Psoas muscle (tissue), 7 donors: ENCODE measurements at regions not wholly inside any gene's neighbourhood (a gene's known extent, or its start where the extent isn't known, plus 50 kb on each side); places are given as distances from the start of the nearest gene placed in this dataset.

Experiments
- ATAC-seq, 4 donors: fragments of 200-7000 bp; cut with Tn5 transposase; one replicate each; pipeline ENCODE4 v1.9.1; 2020; ENCODE audit warnings: moderate library complexity in 3 of 4, mild to moderate bottlenecking in 2 of 4
- DNase-seq, 2 donors: peaks; one replicate each; pipeline ENCODE4 v3.0.0-alpha.2; 2020
- H3K27ac ChIP-seq: fragments of 200-600 bp; one replicate; pipeline ENCODE4 v1.8.0; 2022
- H3K27me3 ChIP-seq, 3 donors: fragments of 200-600 bp in 1 of 3; one replicate each; pipeline versions ENCODE4 v1.6.1 to v1.8.0; 2013 to 2022; ENCODE audit warnings: low read length in 2 of 3, mild to moderate bottlenecking in 2 of 3, moderate library complexity in 1 of 3; ENCODE audit not compliant: insufficient read depth in 3 of 3
- H3K36me3 ChIP-seq, 2 donors: fragments of 200-600 bp in 1 of 2; one replicate each; pipeline versions ENCODE4 v1.6.1 to v1.8.0; 2013 to 2022; ENCODE audit warnings: low read depth in 1 of 2, mild to moderate bottlenecking in 1 of 2, moderate library complexity in 1 of 2; ENCODE audit not compliant: insufficient read depth in 1 of 2
- H3K4me1 ChIP-seq: fragments of 200-600 bp; one replicate; pipeline ENCODE4 v1.8.0; 2022
- H3K4me3 ChIP-seq: fragments of 200-600 bp; one replicate; pipeline ENCODE4 v1.8.0; 2022; ENCODE audit warnings: mild to moderate bottlenecking
- H3K9me3 ChIP-seq: fragments of 200-600 bp; one replicate; pipeline ENCODE4 v1.8.0; 2022
- WGBS, 3 donors: extraction: QIAGEN DNeasy Blood & Tissue Kit; methylation state at CpG; one replicate each; pipeline versions ENCODE4 v1.1.6 to v1.1.7; 2013; 5-methylcytosine and 5-hydroxymethylcytosine counted together
- intact Hi-C, 2 donors: fragments of 100-400 bp; cut with DNase I; formaldehyde crosslinking; loops; one replicate each; pipeline versions ENCODE4 v1.11.0 to v1.14.2; 2022
- TF ChIP-seq, protein P1 (sequence below): fragments of 200-600 bp; IDR thresholded peaks from one replicate; pipeline ENCODE4 v1.8.0; 2022; ENCODE audit warnings: antibody characterized with exemption
- donor health status: healthy with polysubstance abuse.
- donor health status: DM: no; HTN: no; CAD: no; lungs with moderate emphysema.
- donor health status: Bipolar disorder and iron deficiency.
- donor health status: healthy.
- donor health status: DM: yes; HTN: yes; CAD: no.
- donor health status: DM: no; HTN: no; CAD: no.
- donor health status: DM: yes; HTN: yes; CAD: no.

DNA sequence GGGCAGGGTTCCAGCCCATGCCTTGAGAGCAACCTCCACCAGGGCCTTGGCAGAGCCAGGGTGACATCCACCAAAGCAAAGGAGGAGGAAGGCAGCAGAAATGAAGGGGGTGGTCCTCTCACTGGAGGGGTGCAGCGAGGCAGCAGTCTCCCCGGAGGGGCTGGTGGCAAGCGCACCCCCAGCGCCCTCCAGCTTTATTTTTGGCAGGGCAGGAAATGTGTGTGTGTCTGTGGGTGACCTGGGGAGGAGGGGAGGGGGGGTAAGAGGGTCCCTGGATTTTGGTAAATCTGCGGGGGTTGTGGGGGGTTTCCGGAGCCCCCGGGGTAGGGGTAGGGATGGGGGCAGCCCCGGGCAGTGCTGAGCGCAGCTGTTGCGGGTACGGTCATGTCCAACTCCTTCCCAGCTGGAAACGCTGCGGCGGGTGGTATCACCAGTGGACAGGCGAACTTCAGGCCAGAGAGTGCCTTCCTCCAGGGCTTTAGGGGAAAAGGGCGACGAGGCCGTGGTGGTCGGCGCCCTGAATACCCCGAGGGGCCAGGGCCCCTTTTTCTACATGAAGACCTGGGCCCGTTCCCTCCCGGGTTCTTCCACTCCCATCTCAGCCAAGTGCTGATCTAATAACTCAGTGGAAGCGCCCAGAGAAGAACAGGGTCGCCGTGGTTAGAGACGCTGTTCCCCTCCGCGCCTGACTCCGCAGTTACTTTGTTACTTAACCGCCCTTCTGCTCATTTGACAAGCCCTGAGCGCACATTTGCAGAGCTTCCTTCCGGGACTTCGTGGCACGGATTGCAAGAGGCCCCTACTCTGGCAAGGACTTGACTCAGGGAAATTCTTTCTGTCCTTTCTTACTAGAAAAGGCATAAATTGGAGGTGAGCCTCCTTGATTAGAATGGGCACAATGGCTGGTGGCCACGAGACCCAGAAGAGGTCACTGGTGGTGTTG, 55.2 kb downstream of the FOS start:
- WGBS, 3 donors, result 67 to 79% (median 76%) methylated on average over 36 of the region's 36 CpGs
- intact Hi-C loops, result no loop called here

DNA sequence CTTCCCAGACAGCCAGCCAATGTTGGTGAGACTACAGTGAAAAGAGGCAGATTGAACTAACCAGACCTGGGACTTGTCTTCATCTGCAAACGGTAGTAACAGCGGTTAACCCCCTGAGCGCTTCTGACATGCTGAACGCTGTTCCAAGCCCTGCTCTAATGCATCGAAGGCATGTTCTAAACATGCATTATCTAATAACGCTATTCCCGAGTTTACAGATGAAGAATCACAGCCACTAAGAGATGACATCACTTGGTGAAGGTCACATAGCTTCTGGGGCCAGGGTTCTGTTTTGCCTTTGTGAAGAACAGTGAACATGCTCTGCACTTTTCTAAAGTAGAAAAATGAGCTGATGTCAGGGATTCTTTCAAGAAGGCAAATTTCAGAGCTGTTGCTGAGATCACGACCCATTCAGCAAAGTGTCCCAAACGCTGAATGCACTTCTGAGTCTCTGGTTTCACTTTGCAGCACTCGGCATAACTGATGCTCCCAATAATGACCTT, 56.0 kb downstream of the FOS start:
- Histone ChIP-seq H3K36me3 (no peaks in the 10 kb centered on the region), H3K27me3 (no peaks in the 10 kb centered on the region), H3K27ac (peak overlapping the region; percentile 44), H3K9me3 (no peaks in the 10 kb centered on the region), H3K4me1 (peaks cover 23% of the 10 kb centered on the region), H3K4me3 (no peak overlapping the region)
- TF ChIP-seq, protein P1, sequence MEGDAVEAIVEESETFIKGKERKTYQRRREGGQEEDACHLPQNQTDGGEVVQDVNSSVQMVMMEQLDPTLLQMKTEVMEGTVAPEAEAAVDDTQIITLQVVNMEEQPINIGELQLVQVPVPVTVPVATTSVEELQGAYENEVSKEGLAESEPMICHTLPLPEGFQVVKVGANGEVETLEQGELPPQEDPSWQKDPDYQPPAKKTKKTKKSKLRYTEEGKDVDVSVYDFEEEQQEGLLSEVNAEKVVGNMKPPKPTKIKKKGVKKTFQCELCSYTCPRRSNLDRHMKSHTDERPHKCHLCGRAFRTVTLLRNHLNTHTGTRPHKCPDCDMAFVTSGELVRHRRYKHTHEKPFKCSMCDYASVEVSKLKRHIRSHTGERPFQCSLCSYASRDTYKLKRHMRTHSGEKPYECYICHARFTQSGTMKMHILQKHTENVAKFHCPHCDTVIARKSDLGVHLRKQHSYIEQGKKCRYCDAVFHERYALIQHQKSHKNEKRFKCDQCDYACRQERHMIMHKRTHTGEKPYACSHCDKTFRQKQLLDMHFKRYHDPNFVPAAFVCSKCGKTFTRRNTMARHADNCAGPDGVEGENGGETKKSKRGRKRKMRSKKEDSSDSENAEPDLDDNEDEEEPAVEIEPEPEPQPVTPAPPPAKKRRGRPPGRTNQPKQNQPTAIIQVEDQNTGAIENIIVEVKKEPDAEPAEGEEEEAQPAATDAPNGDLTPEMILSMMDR, result no peak
- WGBS, 3 donors, result 39 to 52% (median 41%) methylated on average over 10 of the region's 10 CpGs
- no peak for ATAC-seq
- DNase-seq, result no peak
- intact Hi-C loops, result loop anchor here in 1 of 2 donors (5.0 kb wide), 1 partner anchor 93 kb away; the partner anchor contains the start of gene JDP2

More for the DNA sequence above, 55.2 kb downstream of the FOS start:
- Histone ChIP-seq H3K9me3 (no peaks in the 10 kb centered on the region), H3K4me1 (peaks cover 15% of the 10 kb centered on the region), H3K4me3 (no peak overlapping the region), H3K27me3 (no peaks in the 10 kb centered on the region), H3K27ac (peak overlapping the region; percentile 44), H3K36me3 (no peaks in the 10 kb centered on the region)
- TF ChIP-seq, protein P1, result no peak
- ATAC-seq (peak in 3 of 4 donors; percentile 14 to 38 (median 32)), DNase-seq (peak; percentile 65)

DNA sequence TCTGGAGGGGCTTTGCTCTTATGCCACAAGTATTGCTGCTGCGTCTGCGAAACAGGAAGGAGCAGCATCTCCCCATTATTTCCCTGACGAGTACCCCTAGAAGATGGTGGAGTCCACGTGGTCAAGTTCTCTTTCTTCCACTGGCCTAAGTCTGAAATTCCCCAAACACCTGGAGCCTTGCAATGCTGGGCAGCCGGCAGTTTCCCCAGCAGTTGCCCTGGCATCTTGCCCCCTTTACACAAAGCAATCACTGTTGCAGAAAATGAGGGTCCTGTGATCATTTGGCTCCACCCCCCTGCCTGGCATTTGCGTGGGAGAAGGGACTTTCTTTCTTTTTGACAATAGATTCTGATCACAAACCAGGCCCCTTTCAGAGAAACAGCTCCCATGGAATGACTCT, 56.9 kb downstream of the FOS start:
- TF ChIP-seq, protein P1, result no peak
- Histone ChIP-seq H3K9me3 (no peaks in the 10 kb centered on the region), H3K36me3 (no peaks in the 10 kb centered on the region), H3K4me1 (peaks cover 32% of the 10 kb centered on the region), H3K4me3 (no peak overlapping the region), H3K27ac (no peak overlapping the region), H3K27me3 (no peaks in the 10 kb centered on the region)
- no peak for DNase-seq
- intact Hi-C loops, result loop anchor here in 1 of 2 donors (5.0 kb wide), 1 partner anchor 92 kb away; the partner anchor contains the start of gene JDP2
- 68 to 86% (median 69%) methylated on average over 6 of the region's 6 CpGs for WGBS, 3 donors
- no peak for ATAC-seq

DNA sequence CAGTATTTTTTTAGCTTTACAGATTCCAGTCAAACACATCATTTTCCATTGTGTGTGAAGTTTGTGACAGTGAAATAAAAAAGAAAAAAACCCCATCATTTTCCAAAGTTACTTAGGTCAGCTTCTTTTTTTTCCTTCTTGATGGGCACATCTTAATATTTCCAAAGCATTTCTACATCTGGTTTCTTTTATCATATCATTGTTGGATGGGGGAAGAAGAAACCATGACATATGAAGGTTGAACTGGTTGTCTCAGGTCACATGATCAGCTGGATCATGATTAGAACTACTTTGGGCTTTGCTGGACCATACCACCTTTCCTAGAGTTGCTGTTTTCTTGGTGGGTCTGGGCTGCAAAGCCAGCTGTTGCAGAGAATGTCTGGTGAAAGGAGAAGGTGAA, 59.8 kb downstream of the FOS start:
- TF ChIP-seq, protein P1, result no peak
- Histone ChIP-seq H3K27me3 (no peaks in the 10 kb centered on the region), H3K4me1 (peaks cover 50% of the 10 kb centered on the region), H3K27ac (peak overlapping the region; percentile 92), H3K4me3 (no peak overlapping the region), H3K9me3 (no peaks in the 10 kb centered on the region), H3K36me3 (no peaks in the 10 kb centered on the region)
- DNase-seq (no peak), ATAC-seq (no peak)
- intact Hi-C loops, result loop anchor here in 1 of 2 donors (5.0 kb wide), 1 partner anchor 89 kb away; the partner anchor contains the start of gene JDP2
